K562 (cell line): ENCODE measurements at regions not wholly inside any gene's neighbourhood (a gene's known extent, or its start where the extent isn't known, plus 50 kb on each side); places are given as distances from the start of the nearest gene placed in this dataset.

Experiments
- CBX3 ChIP-seq, 2 experiments: IDR thresholded peaks; 1 replicate in 1 of 2; 2 replicates in 1 of 2; pipeline ENCODE4 v1.6.1; 2012; ENCODE audit warnings: inconsistent platforms in 2 of 2, low read length in 2 of 2, borderline replicate concordance in 1 of 2, control low read depth in 1 of 2
- CTCF ChIP-seq, 3 experiments: IDR thresholded peaks in 2 of 3; conservative IDR thresholded peaks in 1 of 3; 2 replicates each; pipeline ENCODE4 v1.5.1; 2011 to 2012; ENCODE audit warnings: low read length in 3 of 3, mild to moderate bottlenecking in 3 of 3, control low read depth in 2 of 3, improper control_type of control experiment in 1 of 3, inconsistent platforms in 1 of 3, low read depth in 1 of 3, mixed read lengths in 1 of 3, moderate library complexity in 1 of 3; ENCODE audit not compliant: insufficient read depth in 2 of 3
- EZH2 ChIP-seq: IDR thresholded peaks from 2 replicates; pipeline ENCODE4 v1.6.1; 2012; ENCODE audit warnings: low read depth, mild to moderate bottlenecking, inconsistent platforms, low read length, borderline replicate concordance
- FOSL1 ChIP-seq: fragments of 200-800 bp; sonication (Bioruptor generic); conservative IDR thresholded peaks from 2 replicates; pipeline ENCODE4 v1.6.1; 2016; ENCODE audit warnings: missing genetic modification characterization, missing compliant biosample characterization
- FOXK1 ChIP-seq: sonication (generic); formaldehyde crosslinking; IDR thresholded peaks from 2 replicates; pipeline ENCODE4 v1.8.0; 2022; ENCODE audit warnings: missing genetic modification reagents, mild to moderate bottlenecking, borderline replicate concordance
- IRF2 ChIP-seq: sonication (generic); formaldehyde crosslinking; IDR thresholded peaks from 2 replicates; pipeline ENCODE4 v1.8.1; 2022; ENCODE audit warnings: mild to moderate bottlenecking, missing genetic modification reagents
- MED1 ChIP-seq: sonication (generic); formaldehyde crosslinking; IDR thresholded peaks from 2 replicates; pipeline ENCODE4 v1.8.1; 2023; ENCODE audit warnings: missing genetic modification reagents, borderline replicate concordance
- PATZ1 ChIP-seq: fragments of 250-450 bp; sonication (Bioruptor Pico); IDR thresholded peaks from 2 replicates; pipeline ENCODE4 v1.5.0; 2020; ENCODE audit warnings: mild to moderate bottlenecking, borderline replicate concordance
- POLR2A ChIP-seq: fragments of 450-650 bp; conservative IDR thresholded peaks from 2 replicates; pipeline ENCODE4 v1.6.1; 2016
- SMARCB1 ChIP-seq: IDR thresholded peaks from 2 replicates; pipeline ENCODE4 v1.6.1; 2011; ENCODE audit warnings: improper control_type of control experiment, low read depth; ENCODE audit not compliant: insufficient read length
- SRF ChIP-seq, 2 experiments: fragments of 250-450, 450-650 bp in 1 of 2; sonication (Bioruptor Pico) in 1 of 2; sonication (generic) in 1 of 2; formaldehyde crosslinking; IDR thresholded peaks; 2 replicates each; pipeline versions ENCODE4 v1.5.0 to v1.5.1; 2020 to 2022; ENCODE audit warnings: mild to moderate bottlenecking in 1 of 2, missing genetic modification reagents in 1 of 2
- YY1 ChIP-seq, 3 experiments: IDR thresholded peaks; 2 replicates each; pipeline ENCODE4 v1.6.1; 2011; ENCODE audit warnings: low read length in 2 of 3, mild to moderate bottlenecking in 2 of 3, moderate library complexity in 2 of 3, borderline replicate concordance in 1 of 3, control low read depth in 1 of 3, low read depth in 1 of 3; ENCODE audit not compliant: insufficient read depth in 3 of 3, insufficient replicate concordance in 2 of 3, control insufficient read depth in 1 of 3, insufficient read length in 1 of 3; ENCODE audit errors: extremely low read depth in 1 of 3
- TF ChIP-seq, protein P1 (sequence below): sonication (generic); formaldehyde crosslinking; IDR thresholded peaks from 2 replicates; pipeline ENCODE4 v1.8.0; 2022; ENCODE audit warnings: missing genetic modification reagents, mild to moderate bottlenecking, borderline replicate concordance
- TF ChIP-seq, protein P2 (sequence below): fragments of 450-650 bp; IDR thresholded peaks from 2 replicates; pipeline ENCODE4 v1.6.1; 2017; ENCODE audit warnings: antibody characterized with exemption, mild to moderate bottlenecking

- TF ChIP-seq SMARCB1: no peak
- TF ChIP-seq PATZ1 (CRISPR knock-in tag): no peak
- TF ChIP-seq IRF2 (CRISPR knock-in tag): no peak
- no peak for TF ChIP-seq CTCF (IDR thresholded peaks at IDR 0.05 in 2 of 3, conservative IDR thresholded peaks at IDR 0.05 in 1 of 3; ENCODE audit: insufficient read depth in 2 of 3, low read depth in 1 of 3, low read length in 3 of 3)
- TF ChIP-seq FOSL1 (tag): no peak
- TF ChIP-seq EZH2: no peak
- TF ChIP-seq, protein P1, sequence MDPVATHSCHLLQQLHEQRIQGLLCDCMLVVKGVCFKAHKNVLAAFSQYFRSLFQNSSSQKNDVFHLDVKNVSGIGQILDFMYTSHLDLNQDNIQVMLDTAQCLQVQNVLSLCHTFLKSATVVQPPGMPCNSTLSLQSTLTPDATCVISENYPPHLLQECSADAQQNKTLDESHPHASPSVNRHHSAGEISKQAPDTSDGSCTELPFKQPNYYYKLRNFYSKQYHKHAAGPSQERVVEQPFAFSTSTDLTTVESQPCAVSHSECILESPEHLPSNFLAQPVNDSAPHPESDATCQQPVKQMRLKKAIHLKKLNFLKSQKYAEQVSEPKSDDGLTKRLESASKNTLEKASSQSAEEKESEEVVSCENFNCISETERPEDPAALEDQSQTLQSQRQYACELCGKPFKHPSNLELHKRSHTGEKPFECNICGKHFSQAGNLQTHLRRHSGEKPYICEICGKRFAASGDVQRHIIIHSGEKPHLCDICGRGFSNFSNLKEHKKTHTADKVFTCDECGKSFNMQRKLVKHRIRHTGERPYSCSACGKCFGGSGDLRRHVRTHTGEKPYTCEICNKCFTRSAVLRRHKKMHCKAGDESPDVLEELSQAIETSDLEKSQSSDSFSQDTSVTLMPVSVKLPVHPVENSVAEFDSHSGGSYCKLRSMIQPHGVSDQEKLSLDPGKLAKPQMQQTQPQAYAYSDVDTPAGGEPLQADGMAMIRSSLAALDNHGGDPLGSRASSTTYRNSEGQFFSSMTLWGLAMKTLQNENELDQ (CRISPR knock-in tag): no peak
- TF ChIP-seq MED1 (CRISPR knock-in tag): no peak
- no peak for TF ChIP-seq FOXK1 (CRISPR knock-in tag)
- TF ChIP-seq POLR2A: no peak
- TF ChIP-seq SRF (CRISPR knock-in tag; IDR thresholded peaks at IDR 0.05): no peak
- no peak for TF ChIP-seq YY1 (IDR thresholded peaks at IDR 0.05; ENCODE audit: borderline replicate concordance in 1 of 3, control insufficient read depth in 1 of 3, extremely low read depth in 1 of 3, insufficient read depth in 3 of 3, insufficient read length in 1 of 3, insufficient replicate concordance in 2 of 3, low read depth in 1 of 3, low read length in 2 of 3)
- TF ChIP-seq CBX3 (IDR thresholded peaks at IDR 0.05; ENCODE audit: borderline replicate concordance in 1 of 2, low read length in 2 of 2): no peak
- TF ChIP-seq, protein P2, sequence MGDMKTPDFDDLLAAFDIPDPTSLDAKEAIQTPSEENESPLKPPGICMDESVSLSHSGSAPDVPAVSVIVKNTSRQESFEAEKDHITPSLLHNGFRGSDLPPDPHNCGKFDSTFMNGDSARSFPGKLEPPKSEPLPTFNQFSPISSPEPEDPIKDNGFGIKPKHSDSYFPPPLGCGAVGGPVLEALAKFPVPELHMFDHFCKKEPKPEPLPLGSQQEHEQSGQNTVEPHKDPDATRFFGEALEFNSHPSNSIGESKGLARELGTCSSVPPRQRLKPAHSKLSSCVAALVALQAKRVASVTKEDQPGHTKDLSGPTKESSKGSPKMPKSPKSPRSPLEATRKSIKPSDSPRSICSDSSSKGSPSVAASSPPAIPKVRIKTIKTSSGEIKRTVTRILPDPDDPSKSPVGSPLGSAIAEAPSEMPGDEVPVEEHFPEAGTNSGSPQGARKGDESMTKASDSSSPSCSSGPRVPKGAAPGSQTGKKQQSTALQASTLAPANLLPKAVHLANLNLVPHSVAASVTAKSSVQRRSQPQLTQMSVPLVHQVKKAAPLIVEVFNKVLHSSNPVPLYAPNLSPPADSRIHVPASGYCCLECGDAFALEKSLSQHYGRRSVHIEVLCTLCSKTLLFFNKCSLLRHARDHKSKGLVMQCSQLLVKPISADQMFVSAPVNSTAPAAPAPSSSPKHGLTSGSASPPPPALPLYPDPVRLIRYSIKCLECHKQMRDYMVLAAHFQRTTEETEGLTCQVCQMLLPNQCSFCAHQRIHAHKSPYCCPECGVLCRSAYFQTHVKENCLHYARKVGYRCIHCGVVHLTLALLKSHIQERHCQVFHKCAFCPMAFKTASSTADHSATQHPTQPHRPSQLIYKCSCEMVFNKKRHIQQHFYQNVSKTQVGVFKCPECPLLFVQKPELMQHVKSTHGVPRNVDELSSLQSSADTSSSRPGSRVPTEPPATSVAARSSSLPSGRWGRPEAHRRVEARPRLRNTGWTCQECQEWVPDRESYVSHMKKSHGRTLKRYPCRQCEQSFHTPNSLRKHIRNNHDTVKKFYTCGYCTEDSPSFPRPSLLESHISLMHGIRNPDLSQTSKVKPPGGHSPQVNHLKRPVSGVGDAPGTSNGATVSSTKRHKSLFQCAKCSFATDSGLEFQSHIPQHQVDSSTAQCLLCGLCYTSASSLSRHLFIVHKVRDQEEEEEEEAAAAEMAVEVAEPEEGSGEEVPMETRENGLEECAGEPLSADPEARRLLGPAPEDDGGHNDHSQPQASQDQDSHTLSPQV: no peak
These were observed 79.3 kb upstream of the ATP10B start for GRCh38 chr5:160931283-160931682.
